ENCODE measurements at regions not wholly inside any gene's neighbourhood (a gene's known extent, or its start where the extent isn't known, plus 50 kb on each side); places are given as distances from the start of the nearest gene placed in this dataset.
"Not testable (repeated sequence)": the region's sequence is repeated elsewhere in the genome, so short reads cannot be mapped to it uniquely, and the experiment has no call there.

GRCh38 chr1:120297345-120297953, 117.4 kb upstream of the NBPF8 start:
- H3K4me1 ChIP-seq; H3K27me3 ChIP-seq (ENCODE audit: low read depth); H3K9me3 ChIP-seq; H3K36me3 ChIP-seq (replicated peaks); H3K4me3 ChIP-seq; DNase-seq (ENCODE audit: low spot score in 2 of 2); in situ Hi-C loops (cut with MboI; ENCODE audit: low sequenced_read_pairs): not testable (repeated sequence)

GRCh38 chr1:120290105-120290504, 113.8 kb upstream of the SEC22B start:
- H3K4me1 ChIP-seq; in situ Hi-C loops (cut with MboI; ENCODE audit: low sequenced_read_pairs); H3K27me3 ChIP-seq (ENCODE audit: low read depth); H3K4me3 ChIP-seq; H3K36me3 ChIP-seq (replicated peaks); DNase-seq (ENCODE audit: low spot score in 2 of 2); H3K9me3 ChIP-seq: not testable (repeated sequence)

DNA sequence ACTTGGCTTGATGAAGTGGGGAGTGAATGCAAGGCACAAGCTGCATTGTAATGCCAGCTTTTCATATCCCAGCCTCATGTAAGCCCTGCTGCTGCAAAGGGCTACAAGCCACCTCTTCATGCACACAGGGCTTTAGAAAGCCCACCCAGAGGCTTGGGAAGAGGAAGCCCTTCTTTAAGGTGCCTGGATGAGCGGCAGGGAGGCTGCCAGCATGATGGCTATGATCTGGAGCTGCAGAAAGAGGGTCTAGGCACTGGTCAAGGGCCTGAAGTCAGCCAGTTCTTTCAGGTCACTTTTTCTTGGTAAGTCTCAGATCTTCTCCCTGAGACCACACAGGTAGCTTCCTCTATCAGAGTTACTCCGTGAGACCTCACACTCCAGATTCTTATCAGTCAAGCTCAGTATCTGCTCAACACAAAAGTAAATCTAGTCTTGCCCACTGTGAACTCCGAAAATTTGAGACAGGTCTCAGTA, 113.3 kb upstream of the SEC22B start:
- H3K4me1 ChIP-seq; H3K4me3 ChIP-seq; DNase-seq (ENCODE audit: low spot score in 2 of 2); H3K9me3 ChIP-seq; H3K27me3 ChIP-seq (ENCODE audit: low read depth); in situ Hi-C loops (cut with MboI; ENCODE audit: low sequenced_read_pairs); H3K36me3 ChIP-seq (replicated peaks): not testable (repeated sequence)

GRCh38 chr1:120288814-120289600, 112.7 kb upstream of the SEC22B start:
- H3K36me3 ChIP-seq (replicated peaks); H3K27me3 ChIP-seq (ENCODE audit: low read depth); DNase-seq (ENCODE audit: low spot score in 2 of 2); H3K4me3 ChIP-seq; H3K9me3 ChIP-seq; H3K4me1 ChIP-seq; in situ Hi-C loops (cut with MboI; ENCODE audit: low sequenced_read_pairs): not testable (repeated sequence)

- H3K36me3 ChIP-seq (replicated peaks); H3K4me3 ChIP-seq; DNase-seq (ENCODE audit: low spot score in 2 of 2); in situ Hi-C loops (cut with MboI; ENCODE audit: low sequenced_read_pairs); H3K9me3 ChIP-seq; H3K4me1 ChIP-seq; H3K27me3 ChIP-seq (ENCODE audit: low read depth): not testable (repeated sequence)
These were observed 111.8 kb upstream of the SEC22B start for GRCh38 chr1:120288167-120288566.

DNA sequence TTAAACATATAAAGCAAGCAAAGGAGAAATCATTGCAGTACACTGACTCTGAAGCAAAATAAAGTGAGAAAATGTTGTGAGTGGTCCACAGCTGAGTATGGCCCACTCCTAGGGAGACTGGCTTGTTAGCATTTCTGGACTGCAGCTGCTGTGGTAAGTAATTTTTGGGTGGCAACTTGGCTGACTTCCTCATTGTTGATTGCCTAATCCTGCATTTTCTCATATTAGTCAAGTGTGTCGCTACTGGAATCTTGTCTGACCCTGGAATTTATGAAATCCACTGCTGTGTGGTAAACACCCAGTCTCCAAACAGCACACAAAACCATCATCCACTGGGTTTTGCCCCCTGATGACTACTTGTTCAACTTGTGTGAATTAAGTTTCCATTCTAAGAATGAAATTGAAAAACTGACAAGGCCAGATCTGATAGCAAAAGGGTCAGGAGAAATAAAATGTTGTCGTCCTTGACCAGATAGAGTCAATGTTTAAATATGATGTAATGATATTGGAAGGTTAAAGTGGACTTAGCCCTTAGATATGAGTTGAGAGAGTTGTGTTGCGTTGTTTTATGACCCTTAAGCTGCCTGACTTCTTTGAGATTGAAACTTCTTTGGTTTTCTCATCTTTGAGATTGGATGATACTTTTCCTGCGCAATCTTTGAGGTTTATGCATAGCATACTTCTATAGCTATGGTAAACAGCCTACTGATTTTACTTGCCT, 106.6 kb upstream of the SEC22B start:
- in situ Hi-C loops (cut with MboI; ENCODE audit: low sequenced_read_pairs); H3K9me3 ChIP-seq; H3K36me3 ChIP-seq (replicated peaks); DNase-seq (ENCODE audit: low spot score in 2 of 2); H3K4me3 ChIP-seq; H3K27me3 ChIP-seq (ENCODE audit: low read depth); H3K4me1 ChIP-seq: not testable (repeated sequence)

- H3K27me3 ChIP-seq (ENCODE audit: low read depth); H3K9me3 ChIP-seq; H3K4me1 ChIP-seq; DNase-seq (ENCODE audit: low spot score in 2 of 2); H3K4me3 ChIP-seq; in situ Hi-C loops (cut with MboI; ENCODE audit: low sequenced_read_pairs); H3K36me3 ChIP-seq (replicated peaks): not testable (repeated sequence)
These were observed 101.9 kb upstream of the SEC22B start for GRCh38 chr1:120278259-120278610.

DNA sequence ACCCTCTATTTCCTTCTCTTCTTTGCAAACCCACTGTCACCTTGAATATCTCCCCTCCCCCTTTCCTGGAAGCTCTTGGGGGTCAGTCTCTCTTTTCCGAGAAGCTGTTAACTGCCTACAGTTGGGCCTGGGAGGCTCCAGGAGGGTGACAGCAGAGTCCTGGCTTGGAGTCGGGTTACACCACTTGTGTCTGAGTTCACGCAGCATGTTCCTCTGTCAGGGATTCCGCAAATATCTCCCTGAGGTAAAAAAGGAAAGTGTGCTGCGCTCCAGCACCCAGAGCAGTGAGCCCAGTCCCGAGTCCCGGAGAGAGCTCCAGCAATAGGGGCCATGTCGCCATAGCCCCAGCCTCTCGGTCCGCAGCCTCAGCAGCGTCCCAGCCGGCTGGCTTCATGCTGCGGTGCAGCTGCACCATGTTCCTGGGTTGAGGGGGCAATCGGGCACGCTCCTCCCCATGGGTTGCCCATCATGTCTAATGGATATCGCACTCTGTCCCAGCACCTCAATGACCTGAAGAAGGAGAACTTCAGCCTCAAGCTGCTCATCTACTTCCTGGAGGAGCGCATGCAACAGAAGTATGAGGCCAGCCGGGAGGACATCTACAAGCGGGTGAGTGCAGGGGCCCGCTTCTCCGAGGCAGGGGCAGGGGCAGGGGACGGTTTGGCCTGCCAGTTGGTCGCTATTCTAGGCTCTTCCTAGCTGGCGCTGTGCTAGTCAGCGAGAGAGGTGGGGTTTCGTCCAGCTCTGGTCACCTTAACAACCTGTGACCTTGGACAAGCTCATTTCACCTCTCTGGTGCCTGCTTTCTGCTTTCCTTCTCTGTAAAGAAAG, 101.3 kb upstream of the SEC22B start:
- H3K4me1 ChIP-seq; DNase-seq (ENCODE audit: low spot score in 2 of 2); H3K36me3 ChIP-seq (replicated peaks); H3K9me3 ChIP-seq; H3K4me3 ChIP-seq; in situ Hi-C loops (cut with MboI; ENCODE audit: low sequenced_read_pairs); H3K27me3 ChIP-seq (ENCODE audit: low read depth): not testable (repeated sequence)

GRCh38 chr1:120276710-120277109, 100.4 kb upstream of the SEC22B start:
- H3K27me3 ChIP-seq (ENCODE audit: low read depth); H3K4me1 ChIP-seq; DNase-seq (ENCODE audit: low spot score in 2 of 2); H3K36me3 ChIP-seq (replicated peaks); in situ Hi-C loops (cut with MboI; ENCODE audit: low sequenced_read_pairs); H3K9me3 ChIP-seq; H3K4me3 ChIP-seq: not testable (repeated sequence)

GRCh38 chr1:120274438-120274837, 98.1 kb upstream of the SEC22B start:
- in situ Hi-C loops (cut with MboI; ENCODE audit: low sequenced_read_pairs); H3K9me3 ChIP-seq; DNase-seq (ENCODE audit: low spot score in 2 of 2); H3K36me3 ChIP-seq (replicated peaks); H3K4me1 ChIP-seq; H3K27me3 ChIP-seq (ENCODE audit: low read depth); H3K4me3 ChIP-seq: not testable (repeated sequence)

- H3K9me3 ChIP-seq; H3K4me1 ChIP-seq; H3K4me3 ChIP-seq; in situ Hi-C loops (cut with MboI; ENCODE audit: low sequenced_read_pairs); H3K36me3 ChIP-seq (replicated peaks); DNase-seq (ENCODE audit: low spot score in 2 of 2); H3K27me3 ChIP-seq (ENCODE audit: low read depth): not testable (repeated sequence)
These were observed 97.0 kb upstream of the SEC22B start for GRCh38 chr1:120273363-120273762.

- in situ Hi-C loops (cut with MboI; ENCODE audit: low sequenced_read_pairs) = not testable (repeated sequence)
These were observed 95.9 kb upstream of the SEC22B start for GRCh38 chr1:120272242-120272641.

GRCh38 chr1:120271561-120272221, 95.4 kb upstream of the SEC22B start:
- H3K9me3 ChIP-seq; H3K36me3 ChIP-seq (replicated peaks); H3K4me1 ChIP-seq; H3K27me3 ChIP-seq (ENCODE audit: low read depth); in situ Hi-C loops (cut with MboI; ENCODE audit: low sequenced_read_pairs); H3K4me3 ChIP-seq; DNase-seq (ENCODE audit: low spot score in 2 of 2): not testable (repeated sequence)

More at GRCh38 chr1:120272242-120272641, 95.9 kb upstream of the SEC22B start:
- H3K4me3 ChIP-seq; H3K27me3 ChIP-seq (ENCODE audit: low read depth); H3K36me3 ChIP-seq (replicated peaks); DNase-seq (ENCODE audit: low spot score in 2 of 2); H3K4me1 ChIP-seq; H3K9me3 ChIP-seq: not testable (repeated sequence)

Measured in HAP-1 (cell line).